Stimulated activated CD8-positive, alpha-beta memory T cell treated with anti-CD3 and anti-CD28 coated beads, Interleukin-7, amount 100 ng/mL, for 48 hours (primary cell): ENCODE measurements at regions not wholly inside any gene's neighbourhood (a gene's known extent, or its start where the extent isn't known, plus 50 kb on each side); places are given as distances from the start of the nearest gene placed in this dataset.
A peak's percentile ranks its signal among the peaks of the same experiment; 100 is the strongest.

ENCODE experiments used
- DNase-seq, 2 donors: peaks; one replicate each; pipeline ENCODE4 v3.0.0-alpha.2; 2020; ENCODE audit warnings: low read depth in 1 of 2; ENCODE audit errors: extremely low read depth in 1 of 2

DNA sequence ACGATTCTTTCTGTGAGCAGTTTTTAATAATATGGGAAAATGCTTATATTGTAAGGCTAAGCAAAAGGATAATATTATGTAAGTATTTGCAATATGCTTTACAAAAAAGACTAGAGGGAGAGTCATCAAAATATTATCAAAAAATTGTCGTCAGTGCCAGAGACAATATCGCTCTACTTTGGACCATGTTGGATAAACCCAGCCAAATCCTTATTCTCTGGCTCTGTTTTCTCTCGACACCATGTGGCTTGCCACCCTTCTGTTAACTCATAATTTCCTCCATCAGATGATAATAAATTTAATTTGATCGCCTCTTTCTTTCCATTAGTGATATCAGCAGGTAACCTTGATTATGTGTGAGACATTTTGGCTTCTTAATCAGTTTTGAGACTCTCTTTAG is 129.9 kb downstream of the CDC42EP3 start:
- no peak for DNase-seq

DNA sequence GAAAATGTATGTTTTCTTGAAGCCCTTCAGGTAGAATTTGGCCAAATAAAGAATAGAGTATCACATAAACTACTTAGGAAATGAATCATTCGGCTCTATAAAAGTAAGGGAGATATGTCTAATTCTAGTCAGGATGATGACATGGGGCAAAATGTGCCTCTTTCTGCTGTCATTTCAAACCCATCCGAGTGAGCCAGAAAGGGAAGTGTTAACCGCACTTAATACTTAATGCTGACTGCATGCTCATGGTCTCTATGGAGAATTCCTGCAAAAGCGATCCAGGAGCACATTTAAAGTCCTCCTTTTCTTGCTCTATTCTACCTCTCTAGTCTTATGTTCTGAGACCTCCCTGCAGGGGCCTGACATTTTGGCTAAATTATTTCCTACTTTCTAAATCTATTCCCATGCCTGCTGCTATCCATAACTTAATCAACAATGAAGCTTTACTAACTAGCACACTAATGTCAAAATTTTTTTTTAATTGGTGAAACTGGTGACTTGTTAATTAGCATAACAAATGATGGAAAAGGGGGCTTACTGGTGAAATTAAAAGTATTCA is 127.4 kb downstream of the CDC42EP3 start:
- DNase-seq, result no peak

DNA sequence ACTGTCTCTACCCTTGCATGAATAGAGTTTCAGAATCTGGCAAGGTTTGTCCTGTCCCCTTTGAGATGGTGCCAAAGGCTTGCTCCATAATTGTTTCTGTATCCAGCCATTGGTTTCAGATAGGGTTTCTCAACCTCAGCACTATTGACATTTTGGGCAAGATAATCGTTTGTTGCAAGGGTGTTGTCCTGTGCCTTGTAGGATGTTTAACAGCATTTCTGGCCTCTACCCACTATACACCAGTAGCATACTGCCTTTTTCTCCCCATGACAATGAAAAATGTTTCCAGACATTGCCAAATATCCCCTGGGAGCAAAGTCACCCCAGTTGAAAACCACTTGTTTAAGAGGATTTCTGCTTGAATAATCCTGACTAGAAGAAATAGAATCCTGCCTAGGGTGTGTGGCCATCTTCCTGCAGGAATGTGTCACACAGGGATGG is 126.8 kb downstream of the CDC42EP3 start:
- no peak for DNase-seq

- DNase-seq, result no peak
These were observed 121.8 kb downstream of the CDC42EP3 start for GRCh38 chr2:37549598-37549997.

GRCh38 chr2:37550190-37550589 is 121.3 kb downstream of the CDC42EP3 start:
- no peak for DNase-seq

DNA sequence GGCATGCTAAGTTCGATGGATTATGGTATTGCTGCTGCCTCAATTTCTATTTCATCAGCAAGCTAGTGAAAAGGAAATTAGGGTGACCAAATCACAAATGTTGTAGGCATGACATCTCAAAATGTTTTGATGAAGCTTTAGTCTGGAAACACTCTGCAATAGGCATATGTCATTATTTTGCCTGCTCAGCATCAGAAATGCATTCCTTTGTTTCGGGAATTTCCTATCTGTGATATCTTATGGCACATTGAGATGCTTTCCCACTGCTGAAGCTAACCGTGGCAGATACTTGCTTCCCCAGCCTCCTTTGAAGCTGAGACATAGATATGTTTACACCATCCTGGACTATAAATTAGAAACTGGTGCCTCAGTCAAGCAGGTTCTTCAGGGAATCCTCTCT is 119.7 kb downstream of the CDC42EP3 start:
- no peak for DNase-seq

DNA sequence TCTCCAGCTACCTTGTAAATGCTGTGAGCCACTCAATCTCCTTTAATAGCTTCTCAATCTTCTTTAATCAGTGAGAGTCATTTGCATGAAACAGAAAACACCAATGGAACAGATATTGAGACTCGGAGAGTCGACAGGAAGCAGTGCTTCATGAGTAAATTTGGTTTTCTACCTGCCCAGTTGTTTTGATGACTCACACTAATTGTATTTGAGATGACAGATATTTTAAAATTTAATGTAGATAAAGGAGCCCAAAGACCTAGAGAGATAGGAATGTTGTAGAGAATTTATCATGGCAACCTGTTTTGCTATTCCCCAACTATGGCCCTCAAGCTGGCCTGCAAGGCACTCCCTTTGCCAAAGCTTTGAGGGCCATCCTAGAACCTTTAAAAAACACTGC is 119.1 kb downstream of the CDC42EP3 start:
- DNase-seq, result no peak

GRCh38 chr2:37553411-37554154 is 117.9 kb downstream of the CDC42EP3 start:
- no peak for DNase-seq

- no peak for DNase-seq
These were observed 117.3 kb downstream of the CDC42EP3 start for GRCh38 chr2:37554155-37554510.

DNA sequence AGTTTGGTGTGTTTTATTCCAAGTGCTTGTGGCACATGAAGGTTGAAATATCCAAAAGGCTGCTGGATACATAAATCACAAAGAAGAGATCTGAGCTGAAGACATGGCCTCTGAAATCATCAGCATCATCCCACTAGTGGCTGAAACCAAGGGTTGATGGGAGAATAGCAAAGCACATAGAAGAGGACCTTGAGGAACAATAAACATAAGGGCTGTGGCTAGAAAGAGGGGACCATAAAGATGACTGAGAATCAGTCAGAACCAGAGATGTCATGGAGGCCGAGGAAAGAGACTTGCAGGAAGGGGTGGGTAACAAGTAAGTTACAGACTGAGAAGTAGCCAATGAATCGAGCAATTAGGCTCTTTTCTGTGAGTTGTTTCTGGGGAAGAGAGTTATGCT is 116.8 kb downstream of the CDC42EP3 start:
- DNase-seq, result no peak

DNA sequence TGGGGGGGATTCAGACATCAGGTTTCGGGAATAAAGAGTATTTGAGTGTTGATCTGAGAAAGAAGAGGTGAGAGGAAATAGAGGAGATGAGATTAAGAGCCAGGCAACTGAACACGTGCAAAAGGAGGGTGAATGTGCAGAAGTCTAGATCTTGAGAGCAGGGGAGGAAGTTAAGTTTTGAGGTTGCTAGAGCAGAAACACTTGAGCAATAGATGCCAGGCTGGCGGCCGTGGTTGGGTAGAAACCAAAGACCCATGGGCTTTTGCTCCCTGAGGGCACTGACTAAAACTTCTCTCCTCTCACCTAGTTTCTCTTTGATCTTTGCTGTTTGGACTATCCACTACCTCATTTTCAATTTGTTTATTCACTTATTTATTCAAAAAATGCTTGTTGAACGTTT is 116.0 kb downstream of the CDC42EP3 start:
- peak in 1 of 2 donors; percentile 15 for DNase-seq

- no peak for DNase-seq
These were observed 115.2 kb downstream of the CDC42EP3 start for GRCh38 chr2:37556256-37556655.

DNA sequence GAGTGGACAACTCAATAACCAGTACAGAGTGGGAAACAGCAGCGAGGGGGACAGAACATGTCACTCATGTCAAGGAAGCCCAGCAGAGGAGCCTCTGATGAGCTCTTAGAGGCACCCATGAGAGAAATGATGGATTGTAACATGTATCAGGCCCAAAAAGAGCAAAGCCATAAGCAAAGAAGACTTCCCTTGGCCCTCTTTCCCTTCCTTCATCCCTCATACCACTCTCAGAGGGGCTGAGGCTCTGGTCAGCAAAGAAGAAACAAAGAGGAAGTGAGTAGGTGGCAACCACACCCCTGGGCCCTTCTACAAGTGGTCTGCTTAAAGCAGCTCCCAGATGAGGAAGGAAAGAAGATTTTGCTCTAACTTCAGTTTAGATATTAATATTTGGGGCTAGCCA is 112.8 kb downstream of the CDC42EP3 start:
- no peak for DNase-seq

DNA sequence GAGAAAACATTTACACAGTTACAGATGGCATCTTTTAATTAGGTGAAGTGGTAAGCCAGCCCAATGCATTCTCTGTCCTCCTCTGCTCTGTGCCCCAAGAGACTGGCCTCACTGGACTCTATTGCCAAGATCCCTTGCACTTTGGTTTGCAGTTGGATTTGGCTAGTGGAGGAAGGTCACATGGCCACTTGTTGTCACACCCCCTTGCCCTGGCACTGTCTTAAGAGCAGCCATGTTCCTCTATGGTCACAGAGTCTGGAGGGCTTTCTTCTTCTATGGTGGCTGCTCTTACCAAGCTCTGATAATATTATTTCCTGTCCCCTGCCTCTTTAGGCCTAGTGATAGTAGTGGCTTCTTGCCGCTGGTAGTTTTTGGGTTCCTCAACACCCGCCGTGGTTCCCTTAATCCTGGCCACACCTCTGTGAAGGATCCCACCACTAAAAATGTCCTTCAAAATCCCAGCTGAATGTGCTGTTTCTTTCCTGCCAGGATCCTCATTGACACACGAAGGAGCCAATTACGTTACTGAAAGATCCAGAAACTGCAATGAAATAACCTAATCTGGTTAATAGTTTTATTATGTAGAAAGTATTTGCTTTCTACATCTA is 111.1 kb downstream of the CDC42EP3 start:
- no peak for DNase-seq

GRCh38 chr2:37560863-37561614 is 110.4 kb downstream of the CDC42EP3 start:
- DNase-seq, result no peak

GRCh38 chr2:37561615-37562569 is 109.5 kb downstream of the CDC42EP3 start:
- DNase-seq, result peak in 1 of 2 donors; percentile 37

DNA sequence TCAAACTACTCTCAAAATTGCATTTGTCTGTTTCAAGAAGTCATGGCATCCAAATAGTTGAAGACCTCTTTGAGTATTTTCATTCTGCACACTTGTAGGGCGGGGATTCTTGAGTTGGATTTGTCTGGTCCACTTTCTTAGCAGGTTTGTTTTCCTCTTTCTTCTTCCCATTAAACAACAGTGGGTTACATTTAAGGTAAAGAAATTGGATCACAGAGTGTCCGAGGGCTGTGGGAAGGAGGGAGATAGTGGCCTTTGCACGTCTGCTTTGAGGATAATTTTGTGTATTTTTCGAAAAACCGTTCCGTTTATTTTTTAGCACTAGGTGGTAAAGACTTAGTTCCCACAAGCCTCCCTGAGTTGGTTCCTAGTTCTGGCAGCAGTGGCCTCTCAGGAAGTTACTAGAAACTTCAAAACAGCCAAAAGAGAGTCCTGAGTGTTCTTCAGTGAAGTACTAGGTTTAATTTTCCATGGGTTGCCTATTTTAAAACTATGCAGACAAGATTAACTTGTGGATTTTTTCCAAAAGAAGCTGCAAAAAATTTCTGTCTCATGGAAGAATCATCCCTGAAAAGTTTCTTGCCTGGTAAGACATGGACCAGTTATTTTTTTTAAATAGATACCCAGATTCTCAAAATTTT is 107.9 kb downstream of the CDC42EP3 start:
- DNase-seq, result no peak

GRCh38 chr2:37564356-37564755 is 107.1 kb downstream of the CDC42EP3 start:
- DNase-seq, result no peak

- no peak for DNase-seq
These were observed 104.9 kb downstream of the CDC42EP3 start for GRCh38 chr2:37566517-37566981.

DNA sequence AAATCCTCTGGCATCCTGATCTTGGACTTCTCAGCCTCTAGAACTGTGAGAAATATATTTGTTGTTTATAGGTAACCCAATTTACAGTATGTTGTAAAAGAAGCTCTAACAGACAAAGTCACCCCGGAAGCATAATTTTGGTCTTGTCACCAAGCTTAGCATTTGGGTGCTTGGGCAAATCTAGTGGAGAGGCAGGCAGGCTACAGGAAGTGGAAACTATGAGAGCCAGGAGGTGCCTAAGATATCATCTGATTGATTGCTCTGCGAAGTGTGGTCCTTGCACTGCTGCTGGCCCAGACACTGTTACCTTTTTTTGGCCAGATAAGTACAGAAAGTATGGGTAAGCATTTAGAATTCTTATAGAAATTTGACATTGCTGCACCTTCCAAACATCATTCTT is 102.9 kb downstream of the CDC42EP3 start:
- DNase-seq, result no peak
